GM18867 (cell line): ENCODE measurements at regions not wholly inside any gene's neighbourhood (a gene's known extent, or its start where the extent isn't known, plus 50 kb on each side); places are given as distances from the start of the nearest gene placed in this dataset.

Experiments
- ATAC-seq: cut with Tn5 transposase; IDR thresholded peaks from one replicate; pipeline ENCODE4 v1.9.1; 2021; ENCODE audit warnings: mild to moderate bottlenecking, moderate library complexity; ENCODE audit not compliant: unreplicated experiment

GRCh38 chr2:62284471-62284870 lies 88.6 kb downstream of the B3GNT2 start:
- ATAC-seq, result no peak

GRCh38 chr2:62283147-62283546 lies 87.2 kb downstream of the B3GNT2 start:
- no peak for ATAC-seq

GRCh38 chr2:62281663-62282062 lies 85.7 kb downstream of the B3GNT2 start:
- ATAC-seq, result no peak

- no peak for ATAC-seq
These were observed 81.8 kb downstream of the B3GNT2 start for GRCh38 chr2:62277688-62278087.
